HG03558 (cell line): ENCODE measurements at regions not wholly inside any gene's neighbourhood (a gene's known extent, or its start where the extent isn't known, plus 50 kb on each side); places are given as distances from the start of the nearest gene placed in this dataset.

ENCODE experiments used
- ATAC-seq: cut with Tn5 transposase; IDR thresholded peaks from one replicate; pipeline ENCODE4 v1.9.1; 2021; ENCODE audit warnings: moderate number of reproducible peaks; ENCODE audit not compliant: unreplicated experiment; ENCODE audit errors: extremely low read depth

GRCh38 chr16:86085795-86086194, 186.8 kb downstream of the IRF8 start:
- no peak for ATAC-seq

GRCh38 chr16:86086471-86086870, 187.5 kb downstream of the IRF8 start:
- no peak for ATAC-seq

GRCh38 chr16:86087011-86087895, 188.3 kb downstream of the IRF8 start:
- no peak for ATAC-seq

GRCh38 chr16:86087896-86088230, 188.9 kb downstream of the IRF8 start:
- ATAC-seq = no peak

- no peak for ATAC-seq
Measured at GRCh38 chr16:86088287-86088686, 189.3 kb downstream of the IRF8 start.

- no peak for ATAC-seq
Measured at GRCh38 chr16:86088816-86089215, 189.9 kb downstream of the IRF8 start.

GRCh38 chr16:86089334-86089900, 190.5 kb downstream of the IRF8 start:
- ATAC-seq = no peak

- ATAC-seq = no peak
Measured at GRCh38 chr16:86089991-86090390, 191.0 kb downstream of the IRF8 start.

GRCh38 chr16:86090461-86091170, 191.7 kb downstream of the IRF8 start:
- no peak for ATAC-seq

- ATAC-seq = no peak
Measured at GRCh38 chr16:86091976-86092375, 193.0 kb downstream of the IRF8 start.

- ATAC-seq = no peak
Measured at GRCh38 chr16:86092586-86093480, 193.9 kb downstream of the IRF8 start.

GRCh38 chr16:86093801-86094750, 195.1 kb downstream of the IRF8 start:
- ATAC-seq = no peak

- no peak for ATAC-seq
Measured at GRCh38 chr16:86095131-86095752, 196.3 kb downstream of the IRF8 start.

GRCh38 chr16:86095906-86096485, 197.0 kb downstream of the IRF8 start:
- ATAC-seq = no peak

- ATAC-seq = no peak
Measured at GRCh38 chr16:86096850-86097249, 197.9 kb downstream of the IRF8 start.

- ATAC-seq = no peak
Measured at GRCh38 chr16:86099326-86099725, 200.4 kb downstream of the IRF8 start.

- ATAC-seq = no peak
Measured at GRCh38 chr16:86100205-86101136, 201.5 kb downstream of the IRF8 start.
